C4-2B (cell line): ENCODE measurements at regions not wholly inside any gene's neighbourhood (a gene's known extent, or its start where the extent isn't known, plus 50 kb on each side); places are given as distances from the start of the nearest gene placed in this dataset.

Experiments used
- ZFX ChIP-seq: fragments of 450-650 bp; IDR thresholded peaks from 2 replicates; pipeline ENCODE4 v1.6.1; 2017
- TF ChIP-seq, protein P1 (sequence below): fragments of 450-650 bp; conservative IDR thresholded peaks from 2 replicates; pipeline ENCODE4 v1.5.1; 2017; ENCODE audit warnings: mild to moderate bottlenecking

DNA sequence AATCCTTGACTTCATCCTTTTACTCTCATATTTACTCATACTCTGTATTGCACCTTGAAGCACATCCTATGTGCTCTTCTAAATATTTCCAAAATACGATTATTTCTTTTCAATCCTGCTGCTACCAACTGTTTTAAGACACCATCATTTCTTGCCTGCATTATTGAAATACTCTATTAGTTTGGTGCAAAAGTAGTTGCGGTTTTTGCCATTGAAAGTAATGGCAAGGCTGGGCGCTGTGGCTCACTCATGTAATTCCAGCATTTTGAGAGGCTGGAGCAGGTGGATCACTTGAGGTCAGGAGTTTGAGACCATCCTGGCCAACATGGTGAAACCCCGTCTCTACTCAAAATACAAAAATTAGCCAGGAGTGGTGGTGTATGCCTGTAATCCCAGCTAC, 412.5 kb downstream of the KCNH5 start:
- TF ChIP-seq, protein P1, sequence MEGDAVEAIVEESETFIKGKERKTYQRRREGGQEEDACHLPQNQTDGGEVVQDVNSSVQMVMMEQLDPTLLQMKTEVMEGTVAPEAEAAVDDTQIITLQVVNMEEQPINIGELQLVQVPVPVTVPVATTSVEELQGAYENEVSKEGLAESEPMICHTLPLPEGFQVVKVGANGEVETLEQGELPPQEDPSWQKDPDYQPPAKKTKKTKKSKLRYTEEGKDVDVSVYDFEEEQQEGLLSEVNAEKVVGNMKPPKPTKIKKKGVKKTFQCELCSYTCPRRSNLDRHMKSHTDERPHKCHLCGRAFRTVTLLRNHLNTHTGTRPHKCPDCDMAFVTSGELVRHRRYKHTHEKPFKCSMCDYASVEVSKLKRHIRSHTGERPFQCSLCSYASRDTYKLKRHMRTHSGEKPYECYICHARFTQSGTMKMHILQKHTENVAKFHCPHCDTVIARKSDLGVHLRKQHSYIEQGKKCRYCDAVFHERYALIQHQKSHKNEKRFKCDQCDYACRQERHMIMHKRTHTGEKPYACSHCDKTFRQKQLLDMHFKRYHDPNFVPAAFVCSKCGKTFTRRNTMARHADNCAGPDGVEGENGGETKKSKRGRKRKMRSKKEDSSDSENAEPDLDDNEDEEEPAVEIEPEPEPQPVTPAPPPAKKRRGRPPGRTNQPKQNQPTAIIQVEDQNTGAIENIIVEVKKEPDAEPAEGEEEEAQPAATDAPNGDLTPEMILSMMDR, result no peak
- TF ChIP-seq ZFX, result no peak
